Muscle layer of colon (tissue), 2 donors: ENCODE measurements at regions not wholly inside any gene's neighbourhood (a gene's known extent, or its start where the extent isn't known, plus 50 kb on each side); places are given as distances from the start of the nearest gene placed in this dataset.

Source experiments
- H3K27ac ChIP-seq: one replicate; pipeline ENCODE4 v1.7.0; 2013; ENCODE audit warnings: low read depth, mild to moderate bottlenecking, low read length, moderate library complexity
- H3K27me3 ChIP-seq, 2 donors: one replicate each; pipeline ENCODE4 v1.7.0; 2013; ENCODE audit warnings: low read length in 2 of 2, mild to moderate bottlenecking in 2 of 2; ENCODE audit not compliant: insufficient read depth in 2 of 2, control insufficient read depth in 1 of 2
- H3K36me3 ChIP-seq: one replicate; pipeline ENCODE4 v1.7.0; 2013; ENCODE audit warnings: mild to moderate bottlenecking, low read length; ENCODE audit not compliant: insufficient read depth
- H3K4me1 ChIP-seq: one replicate; pipeline ENCODE4 v1.7.0; 2013; ENCODE audit warnings: mild to moderate bottlenecking, low read length; ENCODE audit not compliant: insufficient read depth
- H3K4me3 ChIP-seq, 2 donors: one replicate each; pipeline ENCODE4 v1.7.0; 2013; ENCODE audit warnings: low read length in 2 of 2, low read depth in 1 of 2, mild to moderate bottlenecking in 1 of 2, moderate library complexity in 1 of 2
- H3K9ac ChIP-seq: one replicate; pipeline ENCODE4 v1.7.0; 2013; ENCODE audit warnings: low read length
- H3K9me3 ChIP-seq: one replicate; pipeline ENCODE4 v1.7.0; 2013; ENCODE audit warnings: mild to moderate bottlenecking, low read length
- donor health status: abdominal sarcoma.
- donor health status: Adenocarcinoma of cecum.

- Histone ChIP-seq H3K27me3 (no peaks in the 10 kb centered on the region), H3K4me3 (no peak overlapping the region), H3K9me3 (no peaks in the 10 kb centered on the region), H3K36me3 (no peaks in the 10 kb centered on the region), H3K9ac (no peak overlapping the region), H3K27ac (no peak overlapping the region), H3K4me1 (no peaks in the 10 kb centered on the region)
These were observed 106.6 kb upstream of the TBCA start for GRCh38 chr5:77882670-77883257.

DNA sequence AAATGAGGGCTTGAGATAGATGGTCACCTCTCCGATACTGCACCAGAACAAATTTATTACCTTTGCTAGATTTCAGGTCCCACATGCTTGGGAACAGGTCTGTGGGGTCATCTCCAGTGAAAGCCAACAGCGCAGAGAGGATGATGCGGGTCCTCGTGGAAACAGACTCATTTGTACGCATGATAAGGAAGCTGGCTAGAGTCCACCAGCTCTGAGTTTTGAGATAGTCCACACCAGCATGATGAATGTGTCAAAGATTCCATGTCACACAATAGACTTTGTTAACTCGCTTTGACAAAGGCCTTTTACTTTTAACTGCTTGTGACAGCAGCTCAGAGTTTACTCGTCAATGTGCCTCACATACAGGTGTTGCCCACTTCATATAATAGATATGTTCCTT, 105.4 kb upstream of the TBCA start:
- H3K4me3 ChIP-seq, result no peak overlapping the region
- no peaks in the 10 kb centered on the region for H3K9me3 ChIP-seq
- H3K4me1 ChIP-seq, result no peaks in the 10 kb centered on the region
- H3K27me3 ChIP-seq, result no peaks in the 10 kb centered on the region
- no peak overlapping the region for H3K27ac ChIP-seq
- no peak overlapping the region for H3K9ac ChIP-seq
- no peaks in the 10 kb centered on the region for H3K36me3 ChIP-seq

DNA sequence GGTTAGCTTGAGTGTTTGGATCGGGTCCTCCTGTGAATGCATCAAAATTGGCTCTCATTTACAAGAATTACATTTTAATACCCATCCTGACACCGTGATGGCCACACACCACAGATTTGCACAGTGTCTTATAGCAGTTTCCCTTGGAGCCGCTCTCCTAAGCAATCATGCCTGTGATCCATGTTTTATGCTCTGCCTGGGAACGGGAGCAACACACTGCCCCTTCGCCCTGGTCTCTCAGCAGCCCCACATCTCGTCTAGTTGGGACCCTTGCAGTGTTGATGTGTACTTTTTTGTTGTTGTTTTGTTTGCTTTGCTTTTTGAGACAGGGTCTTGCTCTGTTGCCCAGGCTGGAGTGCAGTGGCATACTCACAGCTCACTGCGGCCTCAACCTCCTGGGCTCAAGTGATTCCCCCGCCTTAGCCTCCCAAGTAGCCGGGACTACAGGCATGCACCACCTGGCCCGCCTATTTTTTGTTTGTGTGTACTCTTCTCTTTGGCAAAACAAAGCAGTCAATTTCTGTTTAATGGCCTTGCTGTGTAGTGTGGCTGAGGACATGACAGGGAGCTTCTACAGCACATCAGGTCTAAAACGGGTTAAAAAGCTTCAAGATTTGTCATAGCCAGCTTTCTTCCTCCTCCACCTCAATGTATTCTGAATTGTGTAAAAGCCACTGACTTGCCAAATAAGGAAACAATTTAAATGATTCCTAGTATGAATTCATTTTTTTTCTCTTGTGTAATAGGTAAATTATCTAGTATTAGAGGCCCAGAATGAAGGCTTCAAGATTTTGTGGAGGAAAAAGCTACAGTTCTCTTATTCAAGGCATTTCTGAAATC, 101.6 kb upstream of the TBCA start:
- Histone ChIP-seq H3K27ac (no peak overlapping the region), H3K4me3 (no peak overlapping the region), H3K9me3 (no peaks in the 10 kb centered on the region), H3K27me3 (no peaks in the 10 kb centered on the region), H3K9ac (no peak overlapping the region), H3K4me1 (no peaks in the 10 kb centered on the region), H3K36me3 (no peaks in the 10 kb centered on the region)

- H3K27me3 ChIP-seq, result no peaks in the 10 kb centered on the region
- no peak overlapping the region for H3K4me3 ChIP-seq
- no peaks in the 10 kb centered on the region for H3K4me1 ChIP-seq
- H3K9ac ChIP-seq, result no peak overlapping the region
- no peak overlapping the region for H3K27ac ChIP-seq
- no peaks in the 10 kb centered on the region for H3K36me3 ChIP-seq
- no peaks in the 10 kb centered on the region for H3K9me3 ChIP-seq
These were observed 100.8 kb upstream of the TBCA start for GRCh38 chr5:77876862-77877502.

DNA sequence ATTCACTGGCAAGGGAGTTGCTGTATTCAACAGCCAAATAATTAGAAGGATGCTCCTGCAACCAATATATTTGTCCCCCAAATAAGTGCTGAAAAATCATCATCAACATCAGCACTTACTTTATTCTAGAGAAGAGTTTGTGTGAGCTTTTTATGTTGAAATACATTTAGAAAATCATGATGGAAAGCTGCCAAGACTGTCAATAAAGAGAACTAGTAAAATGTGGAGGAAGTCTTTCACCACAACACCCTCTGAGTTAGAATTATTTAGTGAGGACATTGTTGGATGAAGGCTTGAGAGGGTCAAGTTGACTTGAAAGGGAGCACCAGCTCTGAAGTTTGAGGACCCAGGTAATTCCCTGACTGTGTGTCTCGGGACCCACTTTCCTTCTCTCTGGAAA, 100.2 kb upstream of the TBCA start:
- H3K4me1 ChIP-seq, result no peaks in the 10 kb centered on the region
- H3K9me3 ChIP-seq, result no peaks in the 10 kb centered on the region
- no peak overlapping the region for H3K27ac ChIP-seq
- H3K4me3 ChIP-seq, result no peak overlapping the region
- no peaks in the 10 kb centered on the region for H3K27me3 ChIP-seq
- H3K9ac ChIP-seq, result no peak overlapping the region
- no peaks in the 10 kb centered on the region for H3K36me3 ChIP-seq

GRCh38 chr5:77874691-77875090, 98.6 kb upstream of the TBCA start:
- Histone ChIP-seq H3K4me3 (no peak overlapping the region), H3K9me3 (no peaks in the 10 kb centered on the region), H3K9ac (no peak overlapping the region), H3K36me3 (no peaks in the 10 kb centered on the region), H3K27ac (no peak overlapping the region), H3K27me3 (no peaks in the 10 kb centered on the region), H3K4me1 (no peaks in the 10 kb centered on the region)

DNA sequence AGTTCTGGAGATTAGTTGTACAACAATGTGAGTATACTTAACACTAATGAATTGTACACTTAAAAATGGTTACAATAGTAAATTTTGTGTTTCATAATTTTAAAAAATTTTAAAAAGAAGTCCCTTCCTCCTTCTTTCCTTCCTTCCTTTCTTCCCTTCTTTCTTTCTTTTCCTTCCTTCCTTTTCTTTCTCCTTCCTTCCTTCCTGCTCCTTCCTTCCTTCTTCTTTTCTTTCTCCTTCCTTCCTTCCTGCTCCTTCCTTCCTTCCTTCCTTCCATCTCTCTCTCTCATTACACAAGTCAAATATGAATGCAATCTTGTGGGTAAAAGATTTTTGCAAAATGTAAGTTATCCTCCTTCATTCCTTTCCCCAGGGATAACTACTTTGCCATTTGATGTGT, 97.1 kb upstream of the TBCA start:
- Histone ChIP-seq H3K9me3 (no peaks in the 10 kb centered on the region), H3K4me1 (no peaks in the 10 kb centered on the region), H3K27ac (no peak overlapping the region), H3K27me3 (no peaks in the 10 kb centered on the region), H3K36me3 (no peaks in the 10 kb centered on the region), H3K9ac (no peak overlapping the region), H3K4me3 (no peak overlapping the region)

- Histone ChIP-seq H3K27me3 (no peaks in the 10 kb centered on the region), H3K9me3 (no peaks in the 10 kb centered on the region), H3K9ac (no peak overlapping the region), H3K27ac (no peak overlapping the region), H3K4me1 (no peaks in the 10 kb centered on the region), H3K4me3 (no peak overlapping the region), H3K36me3 (no peaks in the 10 kb centered on the region)
These were observed 95.8 kb upstream of the TBCA start for GRCh38 chr5:77871946-77872345.

DNA sequence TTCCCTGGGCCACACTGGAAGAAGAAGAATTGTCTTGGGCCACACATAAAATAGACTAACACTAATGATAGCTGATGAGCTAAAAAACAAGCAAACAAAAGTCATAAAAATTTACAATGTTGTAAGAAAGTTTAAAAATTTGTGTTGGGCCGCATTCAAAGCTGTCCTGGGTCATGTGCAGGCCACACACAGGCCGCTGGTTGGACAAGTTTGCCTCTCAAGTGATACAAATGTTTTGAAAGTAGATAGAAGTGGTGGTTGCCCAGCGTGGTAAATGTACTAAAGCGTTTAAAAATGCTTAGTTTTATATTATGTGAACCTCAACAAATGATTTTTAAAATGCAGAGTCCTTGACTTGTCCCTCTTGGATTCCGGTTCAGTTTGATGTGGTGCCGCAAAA, 94.9 kb upstream of the TBCA start:
- Histone ChIP-seq H3K9me3 (no peaks in the 10 kb centered on the region), H3K4me1 (no peaks in the 10 kb centered on the region), H3K36me3 (no peaks in the 10 kb centered on the region), H3K9ac (no peak overlapping the region), H3K4me3 (no peak overlapping the region), H3K27ac (no peak overlapping the region), H3K27me3 (no peaks in the 10 kb centered on the region)

GRCh38 chr5:77869116-77869798, 93.1 kb upstream of the TBCA start:
- H3K27ac ChIP-seq, result no peak overlapping the region
- H3K27me3 ChIP-seq, result no peaks in the 10 kb centered on the region
- no peaks in the 10 kb centered on the region for H3K9me3 ChIP-seq
- no peaks in the 10 kb centered on the region for H3K4me1 ChIP-seq
- H3K36me3 ChIP-seq, result no peaks in the 10 kb centered on the region
- no peak overlapping the region for H3K9ac ChIP-seq
- H3K4me3 ChIP-seq, result no peak overlapping the region

DNA sequence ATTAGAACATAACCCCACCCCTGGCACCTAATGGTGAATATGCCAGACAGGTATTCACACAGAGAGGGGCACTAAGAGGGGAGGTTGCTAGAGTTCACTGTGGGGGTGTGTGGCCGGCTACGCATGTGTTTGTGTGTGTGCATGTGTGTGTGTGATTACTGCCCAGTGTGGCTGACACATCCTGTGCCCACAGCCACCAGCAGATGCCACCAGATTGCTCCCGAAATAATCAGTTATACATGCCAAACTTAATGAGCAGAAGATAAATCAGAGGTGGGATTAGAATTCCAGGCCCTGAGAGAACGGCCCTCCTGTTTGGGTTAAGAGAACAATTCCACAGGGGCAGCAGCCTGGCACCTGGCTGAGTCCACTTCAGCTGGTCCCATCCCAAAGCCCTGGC, 91.8 kb upstream of the TBCA start:
- Histone ChIP-seq H3K9ac (no peak overlapping the region), H3K4me3 (no peak overlapping the region)

More for the DNA sequence above, 91.8 kb upstream of the TBCA start:
- H3K27me3 ChIP-seq, result no peaks in the 10 kb centered on the region
- no peaks in the 10 kb centered on the region for H3K9me3 ChIP-seq
- no peaks in the 10 kb centered on the region for H3K4me1 ChIP-seq
- H3K27ac ChIP-seq, result no peak overlapping the region
- H3K36me3 ChIP-seq, result no peaks in the 10 kb centered on the region
